NCI-H2029 (cell line): ENCODE measurements at regions not wholly inside any gene's neighbourhood (a gene's known extent, or its start where the extent isn't known, plus 50 kb on each side); places are given as distances from the start of the nearest gene placed in this dataset.
A peak's percentile ranks its signal among the peaks of the same experiment; 100 is the strongest.

ENCODE experiments used
- DNase-seq: peaks from one replicate; lab custom pipeline; 2025; lab: John Stamatoyannopoulos, UW

DNA sequence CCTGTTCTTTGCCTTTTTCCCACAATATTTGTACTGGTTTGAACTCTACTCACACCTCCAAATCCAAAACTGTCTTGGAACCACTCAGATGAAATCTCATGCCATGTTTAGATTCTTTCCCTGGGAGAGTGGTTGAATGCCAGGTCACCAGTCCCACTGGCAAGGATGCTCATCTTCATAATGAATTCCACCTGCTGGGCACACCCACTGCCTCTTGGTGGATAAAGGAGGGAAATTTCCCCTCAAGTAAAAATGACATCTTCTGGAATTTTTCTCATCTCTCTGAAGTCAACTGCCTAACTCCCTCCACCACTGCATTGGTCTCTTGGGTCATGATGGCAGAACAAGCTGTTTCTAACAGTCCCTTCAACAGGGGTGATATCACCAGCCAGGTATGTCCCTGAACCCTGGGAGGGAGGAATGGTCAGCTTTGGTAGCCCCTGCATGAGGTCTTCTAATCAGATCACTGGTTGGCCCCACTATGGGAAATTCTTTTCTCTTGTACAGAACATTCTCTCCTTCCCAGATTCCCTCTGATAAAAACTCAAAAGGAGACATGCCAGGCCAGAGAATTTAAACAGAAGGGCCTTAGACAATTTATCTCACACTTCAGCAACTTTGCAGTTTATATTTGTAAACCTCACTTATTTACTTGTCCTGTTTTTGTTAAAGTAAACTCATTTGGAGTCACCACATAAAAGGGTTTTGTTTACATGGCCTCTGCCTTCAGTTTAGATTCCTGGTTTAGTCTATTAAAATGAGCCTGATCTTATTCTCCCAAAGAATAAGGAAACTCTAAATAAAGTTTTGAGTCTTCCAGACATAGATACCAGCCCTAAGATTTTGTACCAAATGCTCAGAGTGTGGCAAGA, 143.4 kb downstream of the WNT5A start:
- no peak for DNase-seq

DNA sequence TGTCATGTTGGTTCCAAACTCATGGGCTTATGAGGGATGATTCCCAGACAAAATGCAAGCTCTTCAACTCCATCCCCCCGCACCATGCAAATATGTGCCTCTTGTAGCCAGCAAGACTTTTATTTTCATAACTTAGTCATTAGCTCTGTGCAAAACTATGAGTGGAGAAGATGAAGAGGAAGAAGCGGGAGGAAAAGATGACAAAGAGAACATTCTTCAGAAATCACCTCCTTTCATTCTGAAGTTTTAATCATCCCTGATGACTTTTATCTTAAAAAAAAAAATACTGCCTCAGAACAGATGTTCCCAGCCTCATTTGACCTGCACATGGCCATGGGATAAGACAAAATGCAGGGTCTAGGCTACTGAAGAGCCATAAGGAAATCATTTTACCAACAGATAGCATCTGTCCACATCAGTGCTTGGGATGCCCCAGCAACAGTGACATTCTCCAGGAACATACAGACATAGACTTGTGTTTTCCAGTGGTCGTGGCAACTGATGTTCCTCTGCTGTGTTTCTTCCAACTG, 145.5 kb downstream of the WNT5A start:
- DNase-seq: no peak

DNA sequence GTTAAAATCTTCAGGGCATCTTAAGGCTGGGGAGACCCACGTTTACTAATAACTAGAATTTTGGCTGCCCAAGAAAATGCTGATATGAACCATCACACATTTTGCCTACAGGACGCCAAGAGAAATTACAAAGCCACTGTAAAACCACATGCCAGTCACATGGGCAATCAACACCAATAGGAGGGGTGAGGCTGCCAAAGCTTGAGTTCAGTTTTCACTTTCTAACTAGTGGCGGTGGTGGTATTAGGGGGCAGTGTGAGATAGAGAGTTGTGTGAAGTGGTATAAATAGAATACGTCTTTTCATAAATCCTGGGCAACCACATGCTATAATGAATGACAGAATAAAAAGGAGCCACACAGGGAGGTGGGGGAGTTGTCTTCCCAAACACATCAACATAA, 147.3 kb downstream of the WNT5A start:
- no peak for DNase-seq

DNA sequence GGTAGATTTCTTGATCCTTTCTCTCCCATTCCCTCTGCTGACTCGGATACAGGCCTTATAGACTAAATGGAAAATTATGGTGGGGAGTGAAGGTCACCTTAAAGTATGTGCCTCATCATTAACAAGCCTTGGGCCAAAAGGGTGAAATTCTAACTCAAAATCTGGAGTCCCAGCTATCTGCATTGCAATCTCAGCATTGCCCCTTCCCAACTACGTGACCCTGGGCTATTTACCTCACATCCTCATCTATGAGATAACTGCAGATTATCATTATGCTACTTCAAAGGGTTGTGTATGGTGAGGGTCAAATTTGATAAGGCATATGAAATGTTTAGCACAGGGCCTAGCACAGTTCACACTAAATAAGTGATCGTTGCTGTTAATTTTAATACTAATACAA, 147.7 kb downstream of the WNT5A start:
- no peak for DNase-seq

DNA sequence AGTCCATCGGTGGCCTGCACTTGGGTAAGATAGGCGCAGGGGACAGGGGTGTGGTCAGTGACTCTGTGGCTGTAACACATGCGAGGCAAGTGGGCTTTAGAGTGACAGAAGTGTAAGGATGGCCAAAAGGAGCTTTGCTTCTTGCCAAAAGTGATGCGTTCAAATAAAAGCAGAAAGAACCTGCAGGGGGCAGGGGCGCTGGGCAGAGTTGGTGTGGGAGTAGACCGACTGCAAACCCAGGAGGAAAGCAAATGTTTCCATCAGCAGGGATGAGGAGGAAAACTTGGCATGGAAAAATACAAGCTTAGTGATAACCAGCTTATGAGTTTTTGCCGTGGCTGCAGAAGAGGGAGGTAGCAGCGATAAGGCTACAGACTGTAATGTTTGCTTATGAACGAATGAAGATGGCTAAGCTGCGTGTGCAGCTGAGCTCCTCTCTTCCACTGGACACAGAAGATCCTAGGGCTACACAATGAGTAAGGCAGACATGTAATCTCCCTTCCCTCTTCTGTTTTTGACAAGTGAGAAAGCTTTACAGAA, 149.4 kb downstream of the WNT5A start:
- DNase-seq: no peak

DNA sequence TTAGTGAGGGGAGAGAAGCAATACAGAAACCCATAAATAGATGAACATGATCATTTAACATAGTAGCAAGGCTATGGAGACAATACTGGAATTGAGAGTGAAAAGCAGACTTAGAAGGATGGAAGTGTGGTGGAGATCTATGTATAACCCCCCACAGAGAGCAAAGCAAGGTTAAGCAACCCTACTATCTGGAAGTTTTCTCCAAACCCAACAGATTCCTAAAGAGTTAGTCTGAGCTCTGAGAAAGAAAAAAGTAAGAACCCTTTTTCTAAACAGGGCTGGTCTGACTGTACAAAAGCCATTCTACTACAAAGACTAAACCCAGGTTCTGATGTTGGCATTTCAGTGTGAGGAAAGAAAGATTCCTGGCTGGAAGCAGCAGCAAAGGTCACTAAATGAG, 153.2 kb downstream of the WNT5A start:
- DNase-seq: no peak

DNA sequence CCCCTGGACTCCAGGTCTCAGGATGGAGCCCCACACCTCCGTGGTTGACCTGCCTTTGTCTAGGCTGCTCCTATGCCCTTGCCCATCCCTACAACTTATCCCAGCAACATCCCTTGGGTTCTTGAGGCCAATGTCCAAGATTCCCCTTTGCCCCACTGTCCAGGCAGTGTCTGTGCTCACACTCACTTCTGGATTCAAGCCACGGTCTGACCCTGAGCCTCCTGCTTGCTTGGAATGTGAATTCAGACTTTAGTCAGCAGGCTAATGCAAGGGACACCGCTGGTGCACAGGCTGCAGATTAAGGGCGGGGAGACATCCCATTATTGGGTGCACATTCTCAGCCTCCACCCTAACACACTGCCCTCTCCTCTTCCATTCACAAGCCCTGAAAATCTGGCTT, 154.1 kb downstream of the WNT5A start:
- DNase-seq: no peak

DNA sequence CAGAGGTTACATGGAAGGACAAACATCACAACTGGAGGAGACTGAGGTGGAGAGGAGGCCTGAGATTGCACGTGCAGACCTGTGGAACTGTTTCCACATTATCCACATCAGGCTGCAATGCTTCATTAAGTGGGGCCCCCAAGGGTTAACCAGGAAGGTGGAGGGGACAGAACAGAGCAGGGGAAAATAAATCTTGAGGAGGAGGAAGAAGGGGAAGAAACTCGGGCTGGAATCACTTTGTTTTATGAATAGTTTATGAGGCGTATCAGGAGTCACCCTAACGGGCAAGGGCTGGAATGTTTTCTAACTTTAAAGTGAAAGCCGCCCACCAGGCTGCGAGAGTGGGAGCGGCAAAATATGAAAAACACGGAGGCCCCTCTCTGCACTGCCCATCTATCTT, 154.9 kb downstream of the WNT5A start:
- no peak for DNase-seq

DNA sequence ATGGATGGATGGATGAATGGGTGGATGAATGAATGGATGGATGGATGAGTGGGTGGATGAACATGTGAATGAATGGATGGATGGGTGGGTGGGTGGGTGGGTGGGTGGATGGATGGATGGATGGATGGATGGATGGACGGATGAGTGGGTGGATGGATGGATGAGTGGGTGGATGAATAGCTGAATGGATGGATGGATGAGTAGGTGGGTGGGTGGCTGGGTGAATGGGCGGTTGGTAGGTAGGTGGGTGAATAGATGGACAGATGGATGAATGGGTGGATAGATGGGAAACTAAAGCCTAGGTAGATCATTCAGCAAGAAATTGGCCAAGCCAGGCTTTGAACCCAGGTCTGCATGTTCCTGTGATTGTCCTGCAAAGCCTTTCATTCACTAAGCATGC, 155.6 kb downstream of the WNT5A start:
- DNase-seq: no peak

DNA sequence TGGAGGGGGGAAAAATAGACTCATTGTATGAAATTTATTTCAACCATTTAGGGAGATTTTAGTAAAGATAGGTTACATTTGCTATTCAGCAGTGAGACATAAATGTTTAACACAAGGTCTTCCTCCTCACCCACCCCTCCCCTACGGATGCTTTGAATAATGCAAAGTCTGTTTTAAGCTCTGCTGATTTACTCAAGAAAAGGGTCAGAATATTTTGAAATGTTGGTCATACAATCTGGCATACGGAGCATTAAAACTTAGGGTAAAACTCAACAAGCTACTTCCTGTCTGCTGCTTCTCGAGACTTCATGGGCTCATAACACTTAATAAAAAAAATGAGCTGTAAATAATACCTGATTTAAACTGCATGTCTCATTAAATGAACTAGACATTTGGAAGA, 156.3 kb downstream of the WNT5A start:
- DNase-seq: no peak

DNA sequence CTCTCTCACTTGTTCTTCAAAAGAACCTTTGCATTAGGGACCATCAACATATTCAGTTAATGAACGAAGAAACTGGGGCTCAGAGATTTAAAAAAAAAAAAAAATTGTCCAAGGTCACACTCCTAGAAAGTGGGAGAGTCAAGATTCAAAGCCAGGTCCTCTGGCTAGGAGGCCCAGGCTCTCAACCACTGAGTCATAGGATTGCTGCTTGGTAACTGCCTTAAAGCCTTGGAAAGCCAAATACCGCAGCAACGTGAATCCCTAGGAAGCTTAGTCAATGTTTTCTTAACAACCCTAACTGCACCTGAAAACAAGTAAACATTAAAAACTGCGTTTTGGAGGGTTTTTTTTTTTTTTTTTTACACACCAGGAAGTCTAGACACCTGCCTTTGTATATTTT, 156.8 kb downstream of the WNT5A start:
- DNase-seq: peak; percentile 33

DNA sequence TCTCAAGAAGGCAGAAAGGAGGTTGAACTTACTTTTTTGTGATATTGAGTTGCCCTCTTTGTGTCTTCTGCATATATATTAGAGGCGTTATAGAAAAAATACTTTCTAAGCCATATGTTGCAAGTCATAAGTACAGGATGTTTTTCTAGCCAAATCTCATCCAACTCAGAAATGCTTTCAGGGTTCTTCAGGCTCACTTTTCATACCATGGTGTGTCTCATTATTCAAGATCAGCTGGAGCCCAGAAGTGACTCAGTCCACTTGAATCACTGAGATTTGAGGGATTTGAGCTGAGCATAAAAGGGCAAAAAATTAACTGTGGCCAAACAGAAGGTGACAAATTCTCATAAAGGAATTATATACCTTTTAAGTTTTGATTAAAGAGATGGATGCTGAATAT, 157.3 kb downstream of the WNT5A start:
- DNase-seq: no peak

DNA sequence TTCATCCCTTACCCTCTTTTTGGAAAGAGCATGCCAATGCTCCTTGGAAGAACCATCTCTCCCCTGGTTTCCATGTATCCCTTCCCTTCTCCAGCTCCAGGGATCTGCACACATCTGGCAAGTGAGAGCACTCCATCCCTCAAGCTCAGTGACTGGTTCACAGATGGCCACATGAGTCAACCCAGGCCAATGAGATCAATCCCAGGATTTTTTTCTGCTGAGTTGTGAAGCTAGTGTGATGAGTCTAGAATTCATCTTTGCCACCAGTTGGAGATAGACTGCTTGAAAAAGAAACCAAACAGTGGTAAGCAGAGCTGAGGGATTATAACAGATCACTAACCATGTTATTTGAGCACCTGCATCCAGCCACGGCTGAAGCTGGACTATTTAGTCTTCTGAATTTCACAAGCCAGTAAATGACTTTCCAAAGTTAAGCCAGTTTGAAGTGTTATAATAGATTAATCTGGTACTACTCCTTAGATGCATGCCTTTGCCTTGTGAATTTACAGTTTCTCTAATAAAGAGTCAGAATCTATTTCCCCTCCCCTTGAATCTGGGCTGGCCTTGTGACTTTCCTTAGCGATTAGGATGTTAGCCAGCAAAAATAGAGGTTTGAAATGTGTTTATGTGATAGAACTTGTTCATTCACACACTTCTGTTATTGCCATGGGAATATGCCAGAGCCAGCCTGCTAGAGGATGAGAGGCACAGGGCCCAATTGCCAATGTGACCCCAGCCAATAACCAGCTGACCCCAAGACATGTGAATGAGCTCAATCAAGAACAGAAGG, 159.8 kb downstream of the WNT5A start:
- DNase-seq: no peak

DNA sequence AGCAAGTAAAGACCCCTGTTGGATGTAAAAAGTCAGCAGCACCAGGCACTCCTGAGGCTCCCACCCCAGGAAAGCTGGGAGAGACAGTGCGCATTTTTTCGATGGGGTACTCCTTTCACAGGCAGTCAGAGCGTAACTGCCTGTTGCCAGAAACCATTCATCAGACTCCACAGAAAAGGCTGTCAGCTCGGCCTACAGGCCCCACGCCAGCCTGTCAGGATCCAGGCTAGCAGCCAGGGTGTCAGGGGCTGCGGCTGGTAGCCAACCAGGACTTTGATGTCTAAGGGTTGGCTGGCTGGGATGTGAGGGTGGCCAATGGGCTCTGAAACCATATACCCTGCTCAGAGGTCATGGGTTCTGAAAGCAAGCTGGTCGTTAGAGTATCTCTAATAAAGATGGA, 164.5 kb downstream of the WNT5A start:
- DNase-seq: no peak

DNA sequence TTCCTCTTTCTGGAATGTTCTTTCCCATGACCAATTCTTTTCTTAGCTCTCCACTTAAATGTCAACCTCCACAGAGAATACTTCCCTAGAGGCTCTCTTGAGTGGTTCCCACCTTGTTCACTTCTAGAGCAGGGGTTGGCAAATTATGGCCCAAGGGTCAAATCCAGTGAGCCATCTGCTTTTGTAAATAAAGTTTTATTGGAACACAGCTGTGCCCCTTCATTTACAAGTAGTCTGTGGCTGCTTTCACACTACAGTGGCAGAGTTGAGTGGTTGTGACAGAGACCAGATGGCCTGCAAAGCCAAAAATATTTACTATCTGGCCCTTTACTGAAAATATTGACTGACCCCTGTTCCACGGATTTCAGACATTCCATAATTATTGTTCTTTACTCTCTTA, 166.2 kb downstream of the WNT5A start:
- no peak for DNase-seq

DNA sequence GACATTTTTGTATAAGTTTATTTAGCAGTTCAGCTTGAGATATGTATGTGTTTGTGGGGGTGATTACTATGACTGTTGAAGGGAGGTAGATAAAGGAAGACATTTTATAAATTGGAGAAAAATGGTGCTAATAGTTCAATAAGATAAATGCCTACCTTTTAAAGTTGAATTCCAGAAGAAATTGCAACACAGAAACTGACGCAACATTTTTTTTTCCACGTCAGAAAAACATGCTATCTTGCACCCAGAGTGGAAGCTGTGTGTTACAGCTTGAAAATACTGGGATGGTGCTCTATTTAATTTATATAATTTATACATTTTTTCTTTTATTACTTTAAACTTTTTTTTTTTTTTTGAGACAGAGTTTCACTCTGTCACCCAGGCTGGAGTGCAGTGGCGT, 171.7 kb downstream of the WNT5A start:
- DNase-seq: no peak

DNA sequence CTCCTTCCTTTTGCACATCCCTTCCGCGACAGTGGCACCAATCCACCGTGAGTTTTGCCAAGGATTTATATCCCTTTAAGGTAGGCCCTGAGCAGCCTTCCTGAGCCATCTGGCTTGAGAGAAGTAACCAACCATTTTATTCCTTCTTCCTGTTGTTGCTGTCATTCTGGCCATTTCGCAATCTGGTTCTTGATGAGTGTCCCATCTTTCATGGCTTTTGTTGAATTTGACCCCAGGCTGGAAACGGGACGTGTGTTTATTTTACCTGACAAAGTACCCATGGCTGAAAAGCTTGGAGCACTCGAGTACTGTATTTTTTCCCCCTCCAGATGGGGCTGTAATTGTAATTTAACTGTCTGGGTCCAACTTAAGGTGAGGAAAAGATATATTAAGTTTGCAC, 173.4 kb downstream of the WNT5A start:
- DNase-seq: no peak

DNA sequence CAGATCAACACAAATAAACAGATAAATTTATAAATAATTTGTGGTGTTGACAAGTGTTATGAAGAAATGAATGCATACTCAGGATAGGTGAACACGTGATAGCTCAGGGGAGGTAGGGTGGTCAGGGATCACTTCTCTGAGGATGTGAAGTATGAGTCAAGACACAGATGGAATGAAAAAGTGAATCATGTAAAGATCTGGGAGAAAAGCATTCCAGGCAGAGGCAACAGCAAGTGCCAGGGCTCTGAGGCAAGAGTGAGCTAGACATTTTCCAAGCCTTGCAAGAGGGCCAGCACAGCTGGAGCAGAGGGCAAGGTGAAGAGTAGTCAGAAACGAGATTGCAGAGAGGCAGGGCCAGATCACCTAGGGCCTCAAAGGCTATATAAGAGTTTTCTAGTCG, 177.8 kb downstream of the WNT5A start:
- no peak for DNase-seq

DNA sequence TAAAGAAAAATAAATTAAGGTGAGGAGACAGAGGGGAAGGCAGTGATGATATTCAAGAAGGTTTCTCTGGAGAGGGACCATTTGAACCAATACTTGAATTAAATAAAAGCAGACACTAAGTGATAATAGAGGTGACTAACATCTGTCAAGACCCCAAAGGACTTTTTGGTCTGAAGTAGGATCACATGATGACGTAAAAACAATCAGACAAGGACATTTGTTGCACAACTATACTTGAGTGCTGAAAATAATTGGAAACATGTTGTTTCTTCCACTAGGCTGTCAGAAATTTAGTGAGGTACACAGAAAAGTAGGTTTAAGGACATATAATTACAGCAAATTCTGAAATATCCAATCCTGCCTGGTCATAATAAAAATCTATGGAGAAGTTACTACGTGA, 179.5 kb downstream of the WNT5A start:
- DNase-seq: no peak

DNA sequence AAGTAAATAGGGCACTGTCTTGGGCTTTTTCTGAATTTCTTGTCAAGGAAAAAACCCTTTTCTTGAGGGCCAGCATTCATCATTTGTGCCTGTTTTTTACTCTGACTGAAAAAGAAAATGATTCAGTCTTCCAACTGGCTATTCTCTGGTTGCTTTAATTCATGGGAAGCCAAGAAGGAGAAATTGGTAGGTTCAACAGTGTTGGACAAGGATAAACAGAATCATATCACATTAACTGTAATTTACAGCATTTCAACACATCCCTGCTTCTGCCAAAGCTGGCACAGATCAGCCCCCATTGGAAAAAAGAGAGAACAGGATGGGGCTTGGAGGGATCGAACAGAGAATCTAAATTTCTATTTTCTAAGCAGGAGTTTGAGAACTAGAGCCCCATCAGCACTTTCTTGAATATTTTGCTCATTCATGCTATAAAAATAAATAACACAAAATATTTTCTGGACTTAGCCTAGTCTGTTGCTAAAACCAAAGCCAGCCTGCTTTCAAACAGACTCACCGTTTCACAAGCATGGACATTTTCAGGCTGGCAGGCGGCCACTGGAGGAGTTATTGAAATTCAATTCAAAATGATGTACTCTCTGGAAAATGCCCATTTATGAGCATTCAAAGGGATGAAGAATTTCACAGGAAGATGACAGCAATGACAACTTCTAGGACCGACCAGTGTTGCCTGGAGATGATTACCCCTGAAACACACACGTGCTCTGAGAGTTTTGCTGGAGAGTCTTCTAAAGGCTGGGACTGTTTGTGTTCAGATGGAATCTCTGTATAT, 181.2 kb downstream of the WNT5A start:
- no peak for DNase-seq

DNA sequence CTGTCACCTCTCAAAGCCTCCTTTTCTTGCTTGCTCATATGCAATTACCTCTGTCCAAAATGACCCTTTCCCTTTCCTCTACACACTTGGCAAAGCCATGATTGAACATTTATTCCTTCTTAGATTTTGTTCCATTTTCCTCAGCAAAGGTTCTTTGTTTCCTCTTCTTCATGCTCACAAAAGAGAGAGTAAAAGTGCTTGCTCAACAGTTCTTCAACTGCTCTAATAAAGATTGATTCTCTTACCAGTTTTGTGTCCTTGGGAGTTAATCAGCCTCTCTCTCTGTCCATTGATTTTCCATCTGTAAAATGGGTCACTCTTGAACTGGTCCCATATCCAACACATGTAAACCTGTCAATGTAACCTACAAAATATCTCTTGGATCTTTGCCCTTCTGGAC, 186.4 kb downstream of the WNT5A start:
- no peak for DNase-seq

DNA sequence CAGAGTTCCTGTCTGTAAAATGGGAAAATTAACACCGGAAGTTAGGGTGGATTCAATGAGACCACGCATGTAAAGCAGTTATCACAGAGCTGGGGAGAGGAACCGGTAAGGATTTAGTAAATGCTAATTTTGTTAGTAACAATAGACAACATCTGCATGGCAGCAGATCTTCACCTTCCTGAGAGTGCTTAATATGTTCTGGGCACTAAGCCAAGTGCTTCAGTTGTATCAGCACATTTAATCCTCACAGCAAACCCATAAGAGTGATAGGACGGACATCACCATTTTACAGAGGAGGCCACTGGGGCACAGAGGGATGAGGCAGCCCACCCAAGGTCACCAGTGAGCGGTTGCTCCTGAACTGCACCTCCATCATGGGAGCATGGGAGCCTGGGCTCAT, 189.4 kb downstream of the WNT5A start:
- no peak for DNase-seq
